Sigmoid colon (tissue), 6 donors: ENCODE measurements at regions not wholly inside any gene's neighbourhood (a gene's known extent, or its start where the extent isn't known, plus 50 kb on each side); places are given as distances from the start of the nearest gene placed in this dataset.

ENCODE experiments used
- DNase-seq: peaks from one replicate; pipeline ENCODE4 v3.0.0-alpha.2; 2019
- H3K27ac ChIP-seq, 4 donors: fragments of 200-600 bp; sonication (generic); one replicate each; pipeline ENCODE4 v1.5.1; 2016 to 2019; ENCODE audit warnings: mild to moderate bottlenecking in 1 of 4
- H3K27me3 ChIP-seq, 3 donors: fragments of 200-600 bp; sonication (generic); one replicate each; pipeline ENCODE4 v1.5.1; 2019; ENCODE audit warnings: mild to moderate bottlenecking in 1 of 3
- H3K36me3 ChIP-seq, 4 donors: fragments of 200-600 bp; sonication (generic); one replicate each; pipeline ENCODE4 v1.5.1; 2016 to 2019
- H3K4me1 ChIP-seq, 4 donors: fragments of 200-600 bp; sonication (generic); one replicate each; pipeline ENCODE4 v1.5.1; 2017 to 2019
- H3K4me3 ChIP-seq, 4 donors: fragments of 200-600 bp; sonication (generic); one replicate each; pipeline ENCODE4 v1.5.1; 2017 to 2019; ENCODE audit warnings: mild to moderate bottlenecking in 2 of 4, moderate library complexity in 1 of 4
- H3K9me3 ChIP-seq, 4 donors: fragments of 200-600 bp in 3 of 4; sonication (generic) in 3 of 4; one replicate each; pipeline versions ENCODE4 v1.5.1 to v1.6.1; 2013 to 2019
- EP300 ChIP-seq, 4 donors: sonication (generic); formaldehyde crosslinking; IDR thresholded peaks; one replicate each; pipeline ENCODE4 v1.6.1; 2017; ENCODE audit warnings: antibody characterized with exemption in 4 of 4
- POLR2A ChIP-seq, 2 donors: fragments of 450-650 bp; IDR thresholded peaks; one replicate each; pipeline ENCODE4 v1.6.1; 2016; ENCODE audit warnings: antibody characterized with exemption in 2 of 2, mild to moderate bottlenecking in 2 of 2, moderate library complexity in 2 of 2
- POLR2AphosphoS5 ChIP-seq, 4 donors: sonication (generic); formaldehyde crosslinking; IDR thresholded peaks; one replicate each; pipeline ENCODE4 v1.6.1; 2017; ENCODE audit warnings: antibody characterized with exemption in 4 of 4
- WGBS, 2 donors: extraction: QIAGEN DNeasy Blood & Tissue Kit; methylation state at CpG; one replicate each; pipeline ENCODE4 v1.1.7; 2013; 5-methylcytosine and 5-hydroxymethylcytosine counted together
- intact Hi-C: fragments of 100-400 bp; cut with DNase I; formaldehyde crosslinking; loops from one replicate; pipeline ENCODE4 v1.15.1; 2023
- TF ChIP-seq, protein P1 (sequence below), 4 experiments: fragments of 450-650 bp in 3 of 4; fragments of 200-600 bp in 1 of 4; IDR thresholded peaks; one replicate each; pipeline ENCODE4 v1.5.1; 2016 to 2019; ENCODE audit warnings: antibody characterized with exemption in 4 of 4, mild to moderate bottlenecking in 3 of 4, moderate library complexity in 2 of 4
- donor health status: healthy with polysubstance abuse.
- donor health status: healthy.

DNA sequence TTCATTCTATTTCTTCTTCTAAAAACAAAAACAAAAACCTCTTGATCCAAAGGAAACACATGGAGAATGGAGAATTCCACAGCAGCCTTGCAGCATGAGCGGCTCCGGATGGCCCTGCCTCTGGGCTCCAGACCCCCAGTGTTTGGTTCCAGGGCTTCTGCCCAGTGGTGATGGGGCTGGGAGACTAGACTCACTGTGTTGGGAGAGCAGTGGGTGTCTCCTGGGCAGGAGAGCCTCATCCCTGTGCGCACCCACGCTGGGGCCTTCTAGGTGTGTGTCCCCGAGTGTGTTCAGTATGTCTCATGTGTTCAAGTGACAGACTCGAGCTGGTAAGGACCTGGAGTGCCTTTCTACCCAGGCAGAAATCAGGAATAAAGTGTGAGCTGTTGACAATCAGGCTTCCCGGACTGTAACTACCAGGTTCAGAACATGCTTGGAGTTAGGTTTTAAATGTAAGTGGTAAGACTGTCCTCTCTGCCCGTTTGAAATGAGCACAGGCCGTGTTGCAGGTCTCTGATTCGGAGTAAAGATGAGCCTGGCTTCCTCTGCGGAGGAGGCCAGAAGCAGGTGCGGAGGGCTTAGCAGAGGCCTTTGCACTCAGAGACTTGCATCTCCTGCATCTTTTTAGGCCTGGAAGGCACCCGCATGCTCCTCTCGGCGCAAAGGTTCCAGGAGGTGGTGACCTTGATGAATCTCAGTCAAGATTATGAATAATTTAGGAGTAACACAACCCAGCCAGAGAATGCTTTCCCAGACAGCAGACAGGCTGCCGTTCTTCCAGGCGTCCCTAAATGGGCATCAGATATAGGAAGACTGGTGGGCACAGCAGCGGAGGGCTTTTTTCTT lies 253.6 kb downstream of the CDH26 start:
- peaks cover 0 to 13% (median 4%) of the 10 kb centered on the region in 3 donors for H3K27me3 ChIP-seq
- H3K9me3 ChIP-seq: no peaks in the 10 kb centered on the region
- no peaks in the 10 kb centered on the region for H3K36me3 ChIP-seq
- TF ChIP-seq EP300 (IDR thresholded peaks at IDR 0.05) (no peak), POLR2AphosphoS5 (IDR thresholded peaks at IDR 0.05) (no peak), POLR2A (IDR thresholded peaks at IDR 0.05) (no peak)
- TF ChIP-seq, protein P1, sequence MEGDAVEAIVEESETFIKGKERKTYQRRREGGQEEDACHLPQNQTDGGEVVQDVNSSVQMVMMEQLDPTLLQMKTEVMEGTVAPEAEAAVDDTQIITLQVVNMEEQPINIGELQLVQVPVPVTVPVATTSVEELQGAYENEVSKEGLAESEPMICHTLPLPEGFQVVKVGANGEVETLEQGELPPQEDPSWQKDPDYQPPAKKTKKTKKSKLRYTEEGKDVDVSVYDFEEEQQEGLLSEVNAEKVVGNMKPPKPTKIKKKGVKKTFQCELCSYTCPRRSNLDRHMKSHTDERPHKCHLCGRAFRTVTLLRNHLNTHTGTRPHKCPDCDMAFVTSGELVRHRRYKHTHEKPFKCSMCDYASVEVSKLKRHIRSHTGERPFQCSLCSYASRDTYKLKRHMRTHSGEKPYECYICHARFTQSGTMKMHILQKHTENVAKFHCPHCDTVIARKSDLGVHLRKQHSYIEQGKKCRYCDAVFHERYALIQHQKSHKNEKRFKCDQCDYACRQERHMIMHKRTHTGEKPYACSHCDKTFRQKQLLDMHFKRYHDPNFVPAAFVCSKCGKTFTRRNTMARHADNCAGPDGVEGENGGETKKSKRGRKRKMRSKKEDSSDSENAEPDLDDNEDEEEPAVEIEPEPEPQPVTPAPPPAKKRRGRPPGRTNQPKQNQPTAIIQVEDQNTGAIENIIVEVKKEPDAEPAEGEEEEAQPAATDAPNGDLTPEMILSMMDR (IDR thresholded peaks at IDR 0.05): no peak
- WGBS, 2 donors: 85 to 91% methylated on average over 18 of the region's 18 CpGs
- intact Hi-C loops: loop anchor here (5.0 kb wide), 1 partner anchor 1685 kb away; no protein-coding TSS in a partner anchor
- DNase-seq: no peak
- no peaks in the 10 kb centered on the region for H3K4me1 ChIP-seq
- H3K4me3 ChIP-seq: no peak overlapping the region
- H3K27ac ChIP-seq: no peak overlapping the region

DNA sequence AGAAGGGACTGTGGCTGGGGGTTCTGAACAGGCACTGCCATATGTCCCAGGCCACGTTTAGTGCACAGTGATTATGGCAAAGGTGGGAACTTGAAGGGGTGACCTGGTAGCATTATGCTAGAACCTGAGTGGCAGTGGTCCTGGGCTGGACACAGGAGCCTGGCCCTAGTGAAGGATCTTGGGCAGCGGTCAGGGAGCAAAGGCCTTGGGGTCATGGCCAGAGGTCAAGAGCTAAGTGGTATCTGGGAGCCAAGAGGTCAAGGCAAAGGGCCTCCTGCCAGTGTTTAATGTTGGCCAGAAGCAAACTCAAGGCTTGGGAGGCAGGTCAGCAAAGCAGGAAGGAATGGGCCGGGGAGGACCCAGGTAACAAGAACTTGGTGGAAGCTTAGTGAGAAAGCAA lies 254.5 kb downstream of the CDH26 start:
- Histone ChIP-seq H3K4me3 (no peak overlapping the region), H3K36me3 (no peaks in the 10 kb centered on the region), H3K9me3 (no peaks in the 10 kb centered on the region), H3K27me3 (peaks cover 7 to 13% (median 7%) of the 10 kb centered on the region in 3 donors), H3K4me1 (no peaks in the 10 kb centered on the region), H3K27ac (no peak overlapping the region)
- TF ChIP-seq, protein P1 (IDR thresholded peaks at IDR 0.05): no peak
- no peak for TF ChIP-seq POLR2AphosphoS5 (IDR thresholded peaks at IDR 0.05)
- no peak for TF ChIP-seq POLR2A (IDR thresholded peaks at IDR 0.05)
- TF ChIP-seq EP300 (IDR thresholded peaks at IDR 0.05): no peak
- intact Hi-C loops: loop anchor here (5.0 kb wide), 1 partner anchor 1685 kb away; no protein-coding TSS in a partner anchor
- DNase-seq: no peak
- WGBS, 2 donors: 62 to 84% methylated on average over 3 of the region's 3 CpGs

DNA sequence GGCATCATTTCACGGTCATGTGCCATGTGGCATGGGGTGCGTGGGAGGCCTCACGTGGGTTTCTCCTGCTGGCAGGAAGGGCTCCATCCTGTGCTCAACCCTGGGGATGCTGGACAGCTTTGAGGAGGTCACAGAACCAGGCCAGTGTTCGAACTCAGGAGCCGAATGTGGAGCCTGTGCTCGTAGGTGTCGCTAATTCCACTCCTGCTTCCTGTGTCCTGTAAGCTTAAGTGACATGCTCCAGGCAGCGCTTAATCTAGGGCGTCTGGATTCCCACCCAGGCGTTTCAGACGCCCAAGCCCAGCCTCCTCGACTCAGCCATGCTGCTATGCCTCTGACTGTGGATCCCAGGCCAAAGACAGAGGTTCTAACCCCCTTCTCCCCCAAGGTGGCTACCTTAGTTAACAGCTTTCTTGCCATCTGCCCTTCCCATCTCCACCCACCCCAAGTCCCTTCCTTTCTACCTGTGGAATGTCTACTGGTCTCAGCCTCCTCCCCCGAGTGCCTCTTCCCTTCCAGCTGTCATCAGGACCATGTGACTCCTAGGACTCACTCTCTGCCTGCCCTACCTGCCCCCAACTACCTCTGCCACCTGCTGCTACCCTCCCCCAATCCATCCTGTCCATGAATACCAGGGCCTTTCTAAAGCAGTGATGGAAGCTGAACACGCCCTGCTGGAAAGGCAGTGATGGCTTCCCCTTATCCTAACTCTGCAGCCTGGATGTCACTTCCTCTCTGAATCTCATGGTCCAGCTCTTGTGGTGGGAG lies 255.1 kb downstream of the CDH26 start:
- H3K27me3 ChIP-seq: peaks cover 7 to 13% (median 7%) of the 10 kb centered on the region in 3 donors
- no peaks in the 10 kb centered on the region for H3K4me1 ChIP-seq
- TF ChIP-seq POLR2A (IDR thresholded peaks at IDR 0.05): no peak
- TF ChIP-seq, protein P1 (IDR thresholded peaks at IDR 0.05): no peak
- no peak for TF ChIP-seq POLR2AphosphoS5 (IDR thresholded peaks at IDR 0.05)
- no peak for TF ChIP-seq EP300 (IDR thresholded peaks at IDR 0.05)
- WGBS, 2 donors: 80 to 86% methylated on average over 14 of the region's 14 CpGs
- H3K36me3 ChIP-seq: no peaks in the 10 kb centered on the region
- intact Hi-C loops: loop anchor here (5.0 kb wide), 1 partner anchor 1684 kb away; no protein-coding TSS in a partner anchor
- no peaks in the 10 kb centered on the region for H3K9me3 ChIP-seq
- no peak overlapping the region for H3K27ac ChIP-seq
- H3K4me3 ChIP-seq: no peak overlapping the region
- DNase-seq: no peak

DNA sequence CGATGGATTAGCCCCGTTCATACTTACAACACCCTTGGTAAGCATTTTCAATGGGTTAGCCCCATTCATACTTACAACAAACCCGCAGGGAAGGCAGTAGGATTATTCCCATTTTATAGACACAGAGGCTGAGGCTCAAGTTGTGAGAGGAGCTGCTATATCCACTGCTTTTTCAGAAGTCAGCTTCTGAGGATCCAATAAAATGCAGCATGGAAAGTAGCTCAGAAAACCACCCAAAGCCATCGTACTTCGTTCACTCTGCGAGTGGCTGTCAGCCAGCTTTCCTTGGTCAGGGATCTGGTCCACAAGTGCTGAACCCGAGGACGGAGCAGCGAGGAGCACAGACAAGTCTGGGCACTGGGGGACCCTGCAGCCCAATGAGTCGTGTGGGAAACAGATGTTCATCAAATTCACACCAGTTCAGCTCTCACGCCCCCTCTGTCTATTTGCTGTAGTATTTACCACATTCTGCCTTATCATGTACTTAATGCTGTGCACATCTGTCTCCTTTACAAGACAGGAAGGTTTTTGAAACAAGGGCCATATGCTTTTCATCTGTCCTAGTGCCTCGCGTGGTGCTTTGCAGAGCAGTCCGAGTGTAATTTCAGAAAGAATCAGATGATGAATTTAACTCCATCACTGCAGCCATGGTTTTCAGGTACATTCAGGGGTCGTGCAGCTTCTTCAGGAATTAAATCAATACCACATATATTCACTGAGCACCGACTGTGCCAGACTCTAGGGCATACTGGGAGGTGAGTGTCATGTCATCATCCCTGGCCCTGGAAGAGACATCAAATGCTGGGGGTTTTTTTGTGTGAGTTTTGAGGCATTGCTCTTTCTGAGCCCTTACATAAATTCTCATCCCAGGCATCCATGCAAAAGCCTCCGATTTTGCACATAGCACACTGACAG lies 256.9 kb downstream of the CDH26 start:
- 59 to 65% methylated on average over 17 of the region's 17 CpGs for WGBS, 2 donors
- no peaks in the 10 kb centered on the region for H3K4me1 ChIP-seq
- H3K4me3 ChIP-seq: no peak overlapping the region
- H3K27ac ChIP-seq: no peak overlapping the region
- no peaks in the 10 kb centered on the region for H3K36me3 ChIP-seq
- TF ChIP-seq, protein P1 (IDR thresholded peaks at IDR 0.05): no peak
- TF ChIP-seq EP300 (IDR thresholded peaks at IDR 0.05) (no peak), POLR2AphosphoS5 (IDR thresholded peaks at IDR 0.05) (no peak)
- no peaks in the 10 kb centered on the region for H3K9me3 ChIP-seq
- intact Hi-C loops: loop anchor here (5.0 kb wide), 1 partner anchor 1682 kb away; no protein-coding TSS in a partner anchor
- DNase-seq: no peak
- peaks cover 7 to 13% (median 7%) of the 10 kb centered on the region in 3 donors for H3K27me3 ChIP-seq
